Type B pancreatic cell (in vitro differentiated cells): ENCODE measurements at regions not wholly inside any gene's neighbourhood (a gene's known extent, or its start where the extent isn't known, plus 50 kb on each side); places are given as distances from the start of the nearest gene placed in this dataset.

Experiments used
- DNase-seq: peaks from one replicate; pipeline ENCODE4 v3.0.0; 2021; ENCODE audit warnings: mixed read lengths; ENCODE audit not compliant: unreplicated experiment; ENCODE audit errors: extremely low spot score
- H3K27ac Mint-ChIP-seq: 2 replicates; pipeline ENCODE4 v1.8.0; 2021; ENCODE audit warnings: mild to moderate bottlenecking, mixed read lengths
- H3K27me3 Mint-ChIP-seq: 2 replicates; pipeline ENCODE4 v1.8.0; 2021; ENCODE audit warnings: mixed read lengths
- H3K36me3 Mint-ChIP-seq: 2 replicates; pipeline ENCODE4 v1.8.0; 2021; ENCODE audit warnings: mixed read lengths
- H3K4me1 Mint-ChIP-seq: one replicate; pipeline ENCODE4 v1.8.0; 2021; ENCODE audit warnings: mixed read lengths; ENCODE audit not compliant: unreplicated experiment
- H3K4me3 Mint-ChIP-seq: 2 replicates; pipeline ENCODE4 v1.8.0; 2021; ENCODE audit warnings: mild to moderate bottlenecking, mixed read lengths
- H3K9me3 Mint-ChIP-seq: 2 replicates; pipeline ENCODE4 v1.8.0; 2021; ENCODE audit warnings: mixed read lengths
- TF ChIP-seq, protein P1 (sequence below): fragments of 200-600 bp; sonication (generic); conservative IDR thresholded peaks from 2 replicates; pipeline ENCODE4 v1.5.0; 2021; ENCODE audit warnings: antibody characterized with exemption, mild to moderate bottlenecking

DNA sequence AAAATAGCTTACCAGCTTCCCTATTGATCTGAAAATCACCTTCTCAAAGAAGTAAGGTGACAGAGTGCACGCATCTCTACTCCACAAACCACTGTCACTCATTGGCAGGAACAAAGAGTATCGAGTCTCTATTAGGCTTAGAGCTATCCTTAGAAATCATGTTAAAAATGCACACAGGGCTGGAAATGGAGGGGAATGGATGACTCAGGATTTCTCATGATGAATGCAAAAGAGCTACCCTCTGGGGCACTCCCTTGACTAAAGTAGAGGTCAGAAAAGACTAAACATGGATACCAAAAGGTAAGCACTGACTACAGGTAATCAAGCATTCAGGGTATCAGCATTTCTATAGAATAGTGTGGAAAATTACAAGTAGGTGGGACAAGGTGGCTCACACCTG lies 96.1 kb upstream of the ANO4 start:
- Mint-ChIP-seq H3K4me3 (no peak overlapping the region), H3K36me3 (no peaks in the 10 kb centered on the region), H3K27ac (no peak overlapping the region), H3K9me3 (no peaks in the 10 kb centered on the region), H3K4me1 (no peaks in the 10 kb centered on the region), H3K27me3 (peaks cover 9% of the 10 kb centered on the region)
- no peak for DNase-seq
- TF ChIP-seq, protein P1, sequence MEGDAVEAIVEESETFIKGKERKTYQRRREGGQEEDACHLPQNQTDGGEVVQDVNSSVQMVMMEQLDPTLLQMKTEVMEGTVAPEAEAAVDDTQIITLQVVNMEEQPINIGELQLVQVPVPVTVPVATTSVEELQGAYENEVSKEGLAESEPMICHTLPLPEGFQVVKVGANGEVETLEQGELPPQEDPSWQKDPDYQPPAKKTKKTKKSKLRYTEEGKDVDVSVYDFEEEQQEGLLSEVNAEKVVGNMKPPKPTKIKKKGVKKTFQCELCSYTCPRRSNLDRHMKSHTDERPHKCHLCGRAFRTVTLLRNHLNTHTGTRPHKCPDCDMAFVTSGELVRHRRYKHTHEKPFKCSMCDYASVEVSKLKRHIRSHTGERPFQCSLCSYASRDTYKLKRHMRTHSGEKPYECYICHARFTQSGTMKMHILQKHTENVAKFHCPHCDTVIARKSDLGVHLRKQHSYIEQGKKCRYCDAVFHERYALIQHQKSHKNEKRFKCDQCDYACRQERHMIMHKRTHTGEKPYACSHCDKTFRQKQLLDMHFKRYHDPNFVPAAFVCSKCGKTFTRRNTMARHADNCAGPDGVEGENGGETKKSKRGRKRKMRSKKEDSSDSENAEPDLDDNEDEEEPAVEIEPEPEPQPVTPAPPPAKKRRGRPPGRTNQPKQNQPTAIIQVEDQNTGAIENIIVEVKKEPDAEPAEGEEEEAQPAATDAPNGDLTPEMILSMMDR, result no peak

DNA sequence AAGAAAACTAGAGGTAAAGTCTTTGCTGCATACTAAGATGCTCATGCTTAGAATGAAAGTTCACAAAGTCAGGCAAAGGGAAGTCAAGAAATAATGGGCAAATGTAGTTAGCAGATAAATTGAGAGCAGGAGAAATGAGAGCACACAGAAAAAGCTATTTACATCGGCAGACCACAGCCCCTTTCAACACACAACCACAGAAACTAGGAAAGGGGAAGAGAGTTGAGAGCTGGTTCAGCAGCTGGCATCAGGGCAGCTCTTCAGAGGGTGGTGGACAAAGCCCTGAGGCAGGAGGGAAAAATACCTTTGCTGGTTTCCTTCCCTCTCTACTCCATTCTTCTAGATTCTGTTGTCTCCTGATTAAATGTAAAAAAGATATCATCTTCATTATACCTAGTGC lies 95.4 kb upstream of the ANO4 start:
- Mint-ChIP-seq H3K27me3 (peaks cover 9% of the 10 kb centered on the region), H3K4me1 (no peaks in the 10 kb centered on the region), H3K4me3 (no peak overlapping the region), H3K36me3 (no peaks in the 10 kb centered on the region), H3K27ac (no peak overlapping the region), H3K9me3 (no peaks in the 10 kb centered on the region)
- no peak for DNase-seq
- TF ChIP-seq, protein P1, result no peak

DNA sequence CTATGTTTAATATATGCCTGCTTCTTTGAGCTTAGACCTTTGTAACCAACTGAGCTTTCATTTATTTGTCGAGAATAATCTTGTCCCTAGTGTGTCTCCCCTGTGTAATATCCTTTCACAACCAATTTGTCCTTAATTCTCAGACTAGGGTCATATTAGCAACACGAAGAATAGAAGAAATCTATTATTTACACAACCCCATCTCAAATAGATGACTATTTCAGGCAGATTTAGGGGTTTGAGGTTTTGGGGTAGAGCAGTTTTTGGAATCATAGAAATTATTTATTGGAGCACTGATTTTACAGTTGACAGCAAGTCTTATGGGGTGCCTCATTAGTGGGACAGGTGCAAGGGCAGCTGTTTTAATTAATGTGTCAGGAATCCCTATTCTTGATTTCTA lies 91.2 kb upstream of the ANO4 start:
- H3K4me3 Mint-ChIP-seq, result no peak overlapping the region
- no peaks in the 10 kb centered on the region for H3K36me3 Mint-ChIP-seq
- DNase-seq, result no peak
- peaks cover 10% of the 10 kb centered on the region for H3K27me3 Mint-ChIP-seq
- H3K9me3 Mint-ChIP-seq, result no peaks in the 10 kb centered on the region
- H3K4me1 Mint-ChIP-seq, result no peaks in the 10 kb centered on the region
- TF ChIP-seq, protein P1, result no peak
- H3K27ac Mint-ChIP-seq, result no peak overlapping the region

DNA sequence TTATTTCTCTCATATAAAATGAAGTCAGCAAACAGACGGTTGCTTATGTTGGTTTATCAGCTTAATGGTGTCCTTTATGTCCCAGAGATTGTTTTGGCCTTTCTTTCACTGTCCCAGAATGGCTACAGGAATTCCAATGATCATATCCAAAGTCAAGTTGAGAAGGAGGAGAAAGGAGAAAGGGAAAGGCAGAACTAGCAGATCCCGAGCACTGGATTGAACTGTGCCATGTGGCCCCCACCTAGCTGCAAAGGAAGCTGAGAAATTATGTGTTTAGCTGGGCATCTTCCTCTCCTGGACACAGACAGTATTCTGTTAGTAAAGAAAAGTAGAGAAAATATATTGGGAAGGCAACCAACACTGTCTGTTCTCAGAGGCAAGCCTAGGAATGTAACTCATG lies 90.7 kb upstream of the ANO4 start:
- no peak overlapping the region for H3K27ac Mint-ChIP-seq
- TF ChIP-seq, protein P1, result no peak
- H3K4me3 Mint-ChIP-seq, result no peak overlapping the region
- H3K9me3 Mint-ChIP-seq, result no peaks in the 10 kb centered on the region
- no peaks in the 10 kb centered on the region for H3K36me3 Mint-ChIP-seq
- peaks cover 10% of the 10 kb centered on the region for H3K27me3 Mint-ChIP-seq
- H3K4me1 Mint-ChIP-seq, result no peaks in the 10 kb centered on the region
- no peak for DNase-seq

DNA sequence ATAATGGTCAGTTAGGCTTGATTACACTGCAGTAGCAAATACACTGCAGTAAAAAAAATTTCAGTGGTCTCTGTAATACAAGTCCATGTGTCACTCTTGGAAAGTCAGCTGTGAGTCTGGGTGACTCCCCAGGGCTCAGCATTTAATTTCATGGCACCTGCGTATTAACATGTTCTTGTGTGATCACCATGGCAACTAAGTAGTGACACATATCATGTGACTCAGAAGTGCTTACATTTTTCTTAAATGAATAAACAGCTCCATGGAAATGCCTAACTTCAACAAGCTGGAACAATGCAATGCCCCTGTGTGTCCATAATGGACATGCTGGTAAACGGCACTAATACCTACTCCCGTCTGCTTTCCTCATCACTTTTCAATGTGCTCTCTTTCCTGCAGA lies 88.5 kb upstream of the ANO4 start:
- Mint-ChIP-seq H3K27ac (no peak overlapping the region), H3K27me3 (peaks cover 9% of the 10 kb centered on the region), H3K4me3 (no peak overlapping the region), H3K4me1 (no peaks in the 10 kb centered on the region), H3K36me3 (no peaks in the 10 kb centered on the region), H3K9me3 (no peaks in the 10 kb centered on the region)
- no peak for DNase-seq
- TF ChIP-seq, protein P1, result no peak

DNA sequence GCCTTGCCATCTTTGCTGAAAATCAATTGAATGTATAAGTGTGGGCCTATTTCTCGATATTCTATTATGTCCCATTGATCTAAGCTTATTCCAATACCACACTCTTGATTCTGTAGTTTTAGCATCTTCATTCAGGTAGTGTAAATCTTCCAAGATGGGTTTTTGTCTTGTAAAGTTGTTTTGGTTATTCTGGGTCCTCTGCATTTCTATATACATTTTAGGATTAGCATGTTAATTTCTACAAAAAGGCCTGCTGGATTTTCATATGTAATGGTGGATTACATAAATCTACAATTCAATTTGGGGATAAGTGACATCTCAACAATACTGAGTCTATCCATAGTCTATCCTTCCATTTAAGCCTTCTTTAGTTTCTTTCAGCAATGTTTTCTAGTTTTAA lies 86.0 kb upstream of the ANO4 start:
- no peak for DNase-seq
- Mint-ChIP-seq H3K27ac (no peak overlapping the region), H3K4me3 (no peak overlapping the region), H3K36me3 (no peaks in the 10 kb centered on the region), H3K4me1 (no peaks in the 10 kb centered on the region), H3K9me3 (no peaks in the 10 kb centered on the region), H3K27me3 (peaks cover 9% of the 10 kb centered on the region)
- TF ChIP-seq, protein P1, result no peak
